ENCODE measurements at regions not wholly inside any gene's neighbourhood (a gene's known extent, or its start where the extent isn't known, plus 50 kb on each side); places are given as distances from the start of the nearest gene placed in this dataset.
"Not testable (repeated sequence)": the region's sequence is repeated elsewhere in the genome, so short reads cannot be mapped to it uniquely, and the experiment has no call there.

DNA sequence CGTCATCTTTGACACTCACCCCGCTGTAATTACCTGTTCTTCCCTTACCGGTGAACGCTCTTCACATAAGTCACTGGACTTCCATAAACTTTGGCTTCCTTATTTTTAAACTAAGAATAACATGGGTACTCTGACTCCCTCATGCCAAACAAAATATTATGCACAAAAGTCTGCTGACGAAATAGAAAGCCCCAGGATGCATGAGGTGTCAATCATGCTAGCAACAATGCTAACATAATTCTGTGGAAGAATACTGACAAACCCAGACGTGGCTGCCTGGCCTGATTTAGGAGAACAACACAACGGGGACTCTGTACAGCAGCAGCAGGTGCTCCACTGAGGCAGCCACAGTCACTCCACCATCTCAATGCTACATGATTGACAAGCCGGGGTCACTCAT lies 137.5 kb downstream of the CCDC71L start:
- DNase-seq (ENCODE audit: low read depth in 2 of 2), result no peak

DNA sequence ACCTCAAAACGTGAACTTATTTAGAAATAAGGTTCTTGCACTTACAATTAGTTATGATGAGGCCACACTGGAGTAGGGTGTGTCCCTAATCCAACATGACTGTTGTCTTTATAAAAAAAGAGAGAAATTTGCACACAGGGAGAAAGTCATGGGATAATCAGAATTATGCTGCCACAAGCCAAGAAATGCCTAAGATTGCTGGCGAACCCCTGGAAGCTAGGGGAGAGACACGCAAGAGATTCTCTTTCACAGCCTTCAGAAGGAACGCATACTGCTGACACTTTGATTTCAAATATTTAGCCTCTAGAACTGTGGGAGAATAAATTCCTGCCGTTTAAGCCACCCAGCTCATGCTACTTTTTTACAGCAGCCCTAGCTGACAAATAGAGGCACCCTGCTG lies 138.3 kb downstream of the CCDC71L start:
- no peak for DNase-seq (ENCODE audit: low read depth in 2 of 2)

DNA sequence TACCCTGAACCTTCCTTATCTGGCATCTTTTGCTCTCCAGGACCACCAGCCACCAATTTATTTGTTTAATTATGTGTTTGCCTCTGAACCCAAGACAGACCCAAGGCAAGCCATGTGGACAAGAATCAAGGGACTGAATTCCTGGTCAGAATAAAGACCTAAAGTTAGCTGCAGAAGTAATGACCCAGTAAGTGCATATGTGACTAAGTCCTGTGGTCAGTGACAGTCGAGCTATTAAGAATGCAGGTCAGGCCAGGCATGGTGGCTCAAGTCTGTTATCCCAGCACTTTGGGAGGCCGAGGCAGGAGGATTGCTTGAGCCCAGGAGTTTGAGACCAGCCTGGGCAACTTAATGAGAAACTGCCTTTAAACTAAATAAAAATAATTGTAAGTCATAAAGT lies 139.4 kb downstream of the CCDC71L start:
- no peak for DNase-seq (ENCODE audit: low read depth in 2 of 2)

DNA sequence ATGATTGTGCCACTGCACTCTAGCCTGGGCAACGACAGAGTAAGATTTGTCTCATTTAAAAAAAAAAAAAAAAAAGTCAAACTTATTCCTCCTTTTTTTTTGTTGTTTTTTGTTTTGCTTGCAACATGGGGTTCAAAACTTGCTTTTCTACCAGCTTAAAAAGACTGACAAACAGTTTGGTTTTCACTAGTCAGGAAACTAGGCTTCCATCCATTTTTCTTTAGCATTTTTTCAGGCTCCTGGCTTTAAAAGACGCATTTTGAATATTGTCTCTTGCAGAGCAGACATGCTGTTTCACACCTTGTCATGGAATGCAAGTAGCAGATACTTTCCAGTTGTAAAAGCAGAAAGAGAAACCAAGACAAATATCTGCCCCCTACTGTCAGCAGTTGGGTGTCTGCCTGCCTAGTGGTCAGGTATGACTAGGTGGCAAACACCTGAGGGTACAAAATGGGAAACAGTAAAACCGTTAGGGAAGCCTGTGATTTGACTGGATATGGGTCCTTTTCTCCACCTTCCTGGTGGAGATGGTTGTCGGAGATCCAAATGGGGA lies 139.9 kb downstream of the CCDC71L start:
- DNase-seq (ENCODE audit: low read depth in 2 of 2), result no peak

DNA sequence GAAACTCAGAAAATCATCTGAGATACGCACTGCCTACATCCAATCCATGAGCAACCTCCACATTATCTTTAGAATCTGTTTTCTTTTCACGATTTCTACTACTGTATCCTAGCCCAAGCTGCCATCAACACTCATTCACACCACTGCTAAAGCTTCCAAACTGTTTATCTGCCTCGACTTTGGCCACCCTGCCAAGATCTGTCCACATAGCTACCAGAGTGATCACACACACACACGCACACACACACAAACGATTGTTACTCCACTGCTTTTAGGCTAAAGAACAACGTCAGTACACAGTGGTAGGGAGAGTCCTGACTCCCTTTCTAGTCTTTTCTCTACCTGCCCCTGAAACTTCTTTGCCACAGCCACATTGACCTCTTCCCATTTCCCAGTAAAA lies 142.0 kb downstream of the CCDC71L start:
- DNase-seq (ENCODE audit: low read depth in 2 of 2), result no peak

DNA sequence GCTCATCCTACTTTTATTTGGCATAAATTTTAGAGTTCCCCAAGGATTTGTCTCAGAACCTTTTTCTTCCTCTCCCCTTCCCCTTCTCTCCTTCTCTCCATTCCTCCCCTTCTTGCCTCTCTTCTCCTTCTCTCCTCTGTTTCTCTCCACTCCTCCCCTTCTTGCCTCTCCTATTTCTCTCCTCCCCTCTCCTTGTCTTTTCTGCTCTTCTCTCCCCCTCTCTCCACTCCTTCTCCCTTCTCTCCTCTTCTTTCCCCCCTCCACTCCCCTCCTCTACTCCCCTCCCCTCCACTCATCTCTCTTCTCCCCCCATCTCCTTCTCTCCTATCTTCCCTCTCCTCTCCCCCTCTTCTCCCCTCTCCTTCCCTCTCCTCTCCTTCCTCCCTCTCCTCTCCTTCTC lies 142.7 kb downstream of the CCDC71L start:
- no peak for DNase-seq (ENCODE audit: low read depth in 2 of 2)

DNA sequence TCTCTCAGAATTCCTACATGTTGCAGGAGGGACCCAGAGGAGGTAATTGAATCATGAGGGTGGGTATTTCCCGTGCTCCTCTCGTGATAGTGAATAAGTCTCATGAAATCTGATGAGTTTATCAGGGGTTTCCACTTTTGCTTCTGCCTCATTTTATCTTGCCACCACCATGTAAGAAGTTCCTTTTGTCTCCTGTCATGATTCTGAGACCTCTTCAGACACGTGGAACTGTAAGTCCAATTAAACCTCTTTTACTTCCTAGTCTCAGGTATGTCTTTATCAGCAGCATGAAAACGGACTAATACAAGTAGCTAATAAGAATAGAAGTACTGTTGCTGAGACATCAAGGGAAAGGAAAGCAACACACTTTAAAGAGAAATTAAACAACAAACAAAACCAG lies 143.4 kb downstream of the CCDC71L start:
- no peak for DNase-seq (ENCODE audit: low read depth in 2 of 2)

DNA sequence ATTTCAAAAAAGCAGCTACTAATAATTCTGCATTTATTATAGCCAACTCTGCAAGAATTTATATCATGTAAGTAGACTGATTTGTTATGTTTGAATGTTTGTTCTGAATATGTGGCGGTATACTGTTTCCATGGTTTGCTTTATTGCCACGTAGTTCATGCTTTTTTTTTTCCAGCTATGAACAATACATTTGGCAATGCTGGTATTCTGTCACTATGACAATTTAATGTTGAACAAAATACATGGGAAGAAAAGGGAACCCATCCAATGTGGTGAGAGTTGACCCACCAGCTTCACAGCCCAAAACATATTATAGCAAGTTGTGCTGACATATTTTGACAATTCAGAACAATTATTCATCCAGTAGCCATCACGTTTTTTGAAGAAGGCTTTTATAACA lies 145.6 kb downstream of the CCDC71L start:
- DNase-seq (ENCODE audit: low read depth in 2 of 2), result no peak

DNA sequence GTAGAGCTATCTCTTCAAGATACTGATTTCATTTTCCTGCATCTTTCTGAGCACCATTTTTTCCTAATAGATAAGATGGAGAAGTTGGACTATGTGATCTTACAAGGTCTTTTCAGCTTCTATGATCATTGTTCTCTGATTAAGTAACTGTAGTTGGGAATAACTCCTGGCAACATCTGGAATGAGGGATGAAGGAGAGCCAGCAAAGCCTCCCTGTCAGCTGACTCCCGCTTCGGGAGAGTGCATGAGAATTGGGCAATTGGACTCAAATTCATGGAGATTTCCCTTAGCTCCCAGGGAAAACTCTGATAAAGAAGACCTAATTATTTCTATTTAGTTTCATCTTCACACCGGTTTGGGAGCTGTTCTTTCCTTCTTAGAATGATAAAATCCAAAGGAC lies 146.1 kb downstream of the CCDC71L start:
- DNase-seq (ENCODE audit: low read depth in 2 of 2), result no peak

DNA sequence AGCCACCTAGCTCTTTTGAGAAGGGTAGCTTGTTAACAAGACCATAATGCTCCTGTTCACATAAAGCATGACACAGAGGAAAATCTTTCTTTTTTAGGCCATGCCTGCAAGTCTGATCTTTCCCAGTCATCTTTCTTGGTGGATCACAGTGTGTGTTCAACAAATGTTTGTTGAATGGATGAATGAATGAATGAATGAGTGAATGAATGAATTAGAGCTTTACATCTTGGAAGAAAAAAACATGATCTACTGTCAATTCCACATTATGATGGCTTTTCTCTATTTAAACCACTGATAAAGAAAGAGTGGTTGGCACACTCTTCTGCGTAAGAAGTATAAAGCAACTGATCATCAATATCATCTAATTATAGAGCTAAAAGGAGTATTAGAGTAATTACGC lies 148.7 kb downstream of the CCDC71L start:
- DNase-seq (ENCODE audit: low read depth in 2 of 2), result no peak

DNA sequence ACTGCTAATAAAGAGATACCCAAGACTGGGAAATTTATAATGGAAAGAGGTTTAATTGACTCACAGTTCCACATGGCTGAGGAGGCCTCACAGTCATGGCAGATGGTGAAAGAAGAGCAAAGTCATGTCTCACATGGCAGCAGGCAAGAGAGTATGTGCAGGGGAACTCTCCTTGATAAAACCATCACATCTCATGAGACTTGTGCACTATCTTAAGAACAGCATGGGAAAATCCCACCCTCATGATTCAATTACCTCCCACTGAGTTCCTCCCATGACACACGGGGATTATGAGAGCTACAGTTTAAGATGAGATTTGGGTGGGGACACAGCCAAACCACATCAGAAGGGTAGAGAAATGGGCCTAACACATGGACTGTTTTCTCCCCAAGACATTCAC lies 156.3 kb downstream of the CCDC71L start:
- DNase-seq (ENCODE audit: low read depth in 2 of 2), result no peak

DNA sequence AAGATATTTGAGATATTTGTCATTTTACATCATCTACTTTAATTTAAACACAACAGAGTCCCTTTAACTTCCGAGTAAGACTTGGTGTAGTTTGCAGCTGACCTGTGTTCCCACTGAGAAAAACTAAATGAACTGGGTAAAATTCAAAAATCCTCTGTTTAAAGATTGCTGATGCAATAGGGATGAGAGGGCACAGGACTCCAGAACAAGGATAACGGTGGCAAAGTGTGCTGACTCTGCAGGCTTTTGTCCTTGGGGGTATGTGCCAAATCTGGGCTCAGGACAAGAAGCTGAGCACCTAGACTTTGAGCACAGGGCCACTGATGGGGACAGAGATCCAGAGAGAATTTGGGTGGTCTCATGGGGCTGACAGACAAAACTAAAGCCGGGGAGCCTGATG lies 156.8 kb downstream of the CCDC71L start:
- no peak for DNase-seq (ENCODE audit: low read depth in 2 of 2)

DNA sequence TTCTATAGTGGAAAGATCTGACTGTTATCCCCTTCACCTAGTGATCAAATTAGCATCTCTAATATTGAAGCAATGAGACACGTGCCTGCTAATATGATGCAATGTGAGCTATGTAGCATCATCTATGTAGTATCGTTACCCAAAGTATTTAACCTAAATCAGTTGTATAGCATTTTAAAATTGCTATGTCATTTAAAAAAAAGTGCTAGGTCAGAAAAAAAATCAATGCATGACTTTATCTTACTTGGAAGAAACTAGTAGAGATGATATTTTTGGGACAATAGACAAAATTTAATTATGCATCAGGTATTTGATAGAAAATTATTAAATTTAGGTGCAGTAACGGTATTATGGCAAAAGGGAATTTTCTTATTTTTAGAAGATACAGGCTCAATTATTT lies 157.3 kb downstream of the CCDC71L start:
- no peak for DNase-seq (ENCODE audit: low read depth in 2 of 2)

DNA sequence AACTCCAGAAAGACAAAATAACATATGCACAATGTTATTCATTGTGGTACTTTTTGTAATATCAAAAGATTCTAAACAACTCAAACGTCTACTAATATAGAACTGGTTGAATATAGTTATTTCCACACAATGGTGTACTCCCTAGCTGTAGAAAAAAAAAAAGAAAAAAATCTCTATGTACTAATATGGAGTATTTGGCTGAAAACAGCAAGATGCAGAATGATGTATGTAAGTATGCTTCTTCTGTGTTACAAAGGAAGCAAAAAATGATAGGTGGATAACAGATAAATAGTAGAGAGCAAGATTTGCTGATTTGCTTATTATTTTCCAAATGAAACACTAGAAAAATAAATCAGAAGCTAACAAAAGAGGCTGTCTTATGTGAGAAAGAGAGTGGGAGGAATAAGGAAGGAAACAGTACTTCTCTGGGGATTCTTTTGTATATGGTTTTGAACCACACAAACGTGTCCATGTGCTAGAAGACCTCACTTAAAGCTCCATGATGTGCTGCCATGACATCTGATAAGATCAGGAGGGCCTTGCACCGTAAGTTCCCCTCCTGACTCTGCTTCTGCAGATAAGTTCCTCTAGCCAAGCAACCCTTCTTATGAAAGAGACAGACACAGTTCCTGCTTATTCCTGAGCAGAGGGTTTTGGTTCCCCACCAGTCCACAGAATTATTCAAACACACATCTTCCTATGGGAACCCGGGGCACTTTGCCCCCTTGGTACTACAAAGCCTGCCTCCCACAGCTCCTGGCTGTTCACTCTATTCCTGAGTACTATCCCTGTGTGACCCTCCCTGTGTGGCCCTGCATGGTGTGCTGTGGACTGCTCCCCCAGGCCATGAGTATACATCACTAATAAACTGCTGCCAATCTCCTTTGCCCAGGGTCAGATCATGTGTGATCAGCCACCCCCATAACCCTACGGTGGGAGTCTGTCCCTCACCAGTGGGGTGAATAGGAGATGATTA lies 159.1 kb downstream of the CCDC71L start:
- DNase-seq (ENCODE audit: low read depth in 2 of 2), result no peak

DNA sequence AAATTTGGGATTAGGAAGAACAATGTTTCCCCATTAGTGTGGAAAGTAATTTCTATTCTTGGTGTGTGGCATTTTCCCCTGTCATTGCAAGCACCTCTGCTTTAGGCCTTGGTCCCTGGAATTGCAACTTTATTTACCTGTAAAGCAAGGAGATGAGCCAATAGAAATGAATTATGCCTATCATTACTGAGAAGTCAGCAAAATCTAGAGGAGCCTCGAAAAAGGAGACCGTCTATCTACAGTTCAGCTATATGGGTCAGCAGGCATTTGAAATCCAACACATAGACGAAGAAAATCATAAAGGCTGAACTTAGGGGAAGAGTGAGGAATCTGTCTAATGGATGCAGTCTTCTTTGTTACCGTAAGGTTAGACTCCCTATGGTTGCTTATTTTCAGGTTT lies 161.1 kb downstream of the CCDC71L start:
- no peak for DNase-seq (ENCODE audit: low read depth in 2 of 2)

DNA sequence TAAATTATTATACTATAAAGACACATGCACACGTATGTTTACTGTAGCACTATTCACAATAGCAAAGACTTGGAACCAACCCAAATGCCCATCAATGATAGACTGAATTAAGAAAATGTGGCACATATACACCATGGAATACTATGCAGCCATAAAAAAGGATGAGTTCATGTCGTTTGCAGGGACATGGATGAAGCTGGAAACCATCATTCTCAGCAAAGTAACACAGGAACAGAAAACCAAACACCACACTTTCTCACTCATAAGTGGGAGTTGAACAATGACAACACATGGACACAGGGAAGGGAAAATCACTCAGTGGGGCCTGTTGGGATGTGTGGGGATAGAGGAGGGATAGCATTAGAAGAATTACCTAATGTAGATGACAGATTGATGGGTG lies 163.0 kb downstream of the CCDC71L start:
- not testable (repeated sequence) for DNase-seq (ENCODE audit: low read depth in 2 of 2)

DNA sequence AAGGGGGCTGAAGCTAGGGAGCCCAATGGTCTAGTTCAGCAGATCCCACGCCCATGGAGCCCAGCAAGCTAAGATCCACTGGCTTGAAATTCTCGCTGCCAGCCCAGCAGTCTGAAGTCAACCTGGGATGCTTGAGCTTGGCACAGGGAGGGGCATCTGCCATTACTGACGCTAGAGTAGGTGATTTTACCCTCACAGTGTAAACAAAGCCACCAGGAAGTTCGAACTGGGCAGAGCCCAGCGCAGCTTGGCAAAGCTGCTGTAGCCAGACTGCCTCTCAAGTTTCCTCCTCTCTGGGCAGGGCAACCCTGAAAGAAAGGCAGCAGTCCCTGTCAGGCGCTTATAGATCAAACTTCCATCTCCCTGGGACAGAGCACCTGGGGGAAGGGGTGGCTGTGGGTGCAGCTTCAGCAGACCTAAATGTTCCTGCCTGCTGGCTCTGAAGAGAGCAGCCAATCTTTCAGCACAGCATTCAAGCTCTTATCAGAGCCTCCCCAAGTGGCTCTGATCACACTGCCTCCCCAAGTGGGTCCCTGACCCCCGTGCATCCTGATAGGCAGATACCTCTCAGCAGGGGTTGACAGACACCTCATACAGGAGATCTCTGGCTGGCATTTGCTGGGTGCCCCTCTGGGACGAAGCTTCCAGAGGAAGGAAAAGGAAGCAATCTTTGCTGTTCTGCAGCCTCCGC lies 167.8 kb downstream of the CCDC71L start:
- DNase-seq (ENCODE audit: low read depth in 2 of 2), result no peak

DNA sequence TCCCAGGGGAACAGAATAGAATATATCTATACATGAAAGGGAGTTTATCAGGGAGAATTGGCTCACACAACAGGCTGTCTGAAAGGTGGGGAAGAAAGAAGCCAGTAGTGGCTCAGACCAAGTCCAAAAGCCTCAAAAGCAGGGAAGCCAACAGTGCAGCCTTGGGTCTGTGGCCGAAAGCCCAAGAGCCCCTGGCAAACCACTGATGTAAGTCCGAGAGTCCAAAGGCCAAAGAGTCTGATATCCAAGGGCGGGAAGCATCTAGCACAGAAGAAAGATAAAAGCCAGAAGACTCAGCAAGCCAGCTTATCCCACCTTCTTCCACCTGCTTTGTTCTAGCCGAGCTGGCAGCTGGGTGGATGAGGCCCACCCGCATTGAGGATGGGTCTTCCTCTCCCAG lies 172.5 kb downstream of the CCDC71L start:
- DNase-seq (ENCODE audit: low read depth in 2 of 2), result no peak

DNA sequence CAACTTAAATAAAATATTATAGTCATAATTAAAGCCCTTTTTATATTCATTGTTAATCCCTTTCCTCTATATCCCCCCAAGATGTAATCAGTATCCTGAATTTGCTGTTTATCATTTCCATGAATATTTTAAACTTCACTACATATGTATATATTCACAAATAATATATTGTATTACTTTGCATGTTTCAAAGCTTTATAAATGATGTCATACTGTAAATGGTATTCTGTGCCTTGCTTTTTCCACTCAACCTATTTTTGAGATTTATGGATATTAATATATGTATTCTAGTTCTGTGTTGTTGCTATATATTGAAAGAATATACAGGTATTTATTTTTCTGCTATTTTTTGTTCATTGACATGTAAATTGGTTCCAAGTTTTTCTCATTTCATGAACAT lies 173.1 kb downstream of the CCDC71L start:
- DNase-seq (ENCODE audit: low read depth in 2 of 2), result no peak

DNA sequence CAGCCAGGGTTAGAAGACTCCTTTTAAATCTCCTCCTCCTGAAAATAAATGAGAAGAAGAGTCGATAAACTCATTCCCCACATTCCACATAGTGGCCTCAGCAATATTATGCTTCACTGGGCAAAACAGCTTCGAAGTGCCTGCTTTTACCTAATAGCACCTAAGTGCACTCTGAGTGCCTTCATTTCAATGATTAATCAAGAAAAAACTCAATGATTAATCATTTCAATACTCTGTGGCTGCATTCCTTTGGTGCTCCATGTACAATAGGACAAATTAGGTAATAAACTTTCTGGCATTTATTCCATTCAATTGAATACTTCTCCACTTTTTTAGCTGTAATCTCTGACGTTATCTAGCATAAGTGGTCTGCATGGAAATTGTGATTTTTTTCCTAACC lies 174.6 kb downstream of the CCDC71L start:
- DNase-seq (ENCODE audit: low read depth in 2 of 2), result no peak

DNA sequence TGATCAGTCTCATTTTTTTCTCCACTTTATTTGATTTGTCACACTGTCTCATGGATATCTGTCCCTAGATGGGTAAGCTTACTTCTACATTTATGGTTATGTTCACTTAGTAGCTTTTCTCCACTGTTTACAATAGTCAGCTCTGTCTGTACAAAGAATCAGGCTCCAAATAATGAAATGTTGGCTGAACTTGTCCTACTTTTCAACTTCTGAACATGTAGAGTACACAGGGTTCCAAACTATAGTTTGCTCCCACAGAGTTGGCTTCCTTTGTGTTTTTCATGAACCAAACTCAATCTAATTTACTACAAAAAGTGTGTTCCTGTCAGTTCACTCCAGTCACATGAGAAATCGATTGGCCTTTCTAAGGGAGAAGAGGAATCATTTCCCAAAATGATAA lies 175.0 kb downstream of the CCDC71L start:
- no peak for DNase-seq (ENCODE audit: low read depth in 2 of 2)

DNA sequence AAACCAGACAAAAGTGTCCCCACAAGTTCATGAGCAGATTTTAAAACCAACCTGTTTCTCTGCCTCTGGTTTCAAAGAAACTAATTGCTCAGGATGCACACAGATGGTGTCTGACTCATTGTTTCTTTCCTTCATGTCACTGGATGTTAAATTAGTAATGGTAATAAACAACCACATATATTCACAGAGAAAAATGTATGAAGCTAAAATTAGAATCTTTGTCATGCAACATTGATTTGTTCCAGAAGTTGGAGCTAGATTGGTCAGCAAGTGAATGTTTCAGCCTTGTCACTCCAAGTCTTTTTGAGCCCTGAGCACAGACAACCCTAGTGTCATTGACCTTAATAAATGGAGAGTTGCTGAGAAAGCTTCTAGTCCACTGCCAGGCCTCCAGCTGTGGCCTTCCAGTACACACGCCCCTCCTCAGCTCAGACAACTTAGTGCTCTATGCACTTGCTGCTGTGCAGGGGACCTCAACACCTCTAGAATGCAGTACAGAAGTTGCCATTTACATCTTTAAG lies 175.9 kb downstream of the CCDC71L start:
- DNase-seq (ENCODE audit: low read depth in 2 of 2), result no peak

DNA sequence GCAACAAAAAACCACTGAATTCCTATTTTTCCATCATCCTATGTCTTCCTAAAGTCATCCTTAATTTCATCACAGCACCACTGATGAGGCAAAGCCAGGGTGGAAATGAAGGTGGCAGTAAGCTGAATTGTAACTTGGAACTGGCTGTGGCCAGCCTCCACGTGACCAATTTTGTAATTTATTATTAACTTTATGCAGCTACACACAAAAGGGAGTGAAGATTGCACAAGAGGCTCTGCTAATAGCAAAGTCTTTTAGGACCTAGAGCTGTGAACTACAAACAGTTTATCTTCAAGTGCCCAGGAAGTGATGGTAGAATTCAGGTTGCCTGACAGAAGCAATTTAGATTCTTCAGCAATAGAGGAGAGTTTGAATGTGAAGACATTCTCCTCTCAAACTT lies 176.4 kb downstream of the CCDC71L start:
- no peak for DNase-seq (ENCODE audit: low read depth in 2 of 2)
